Right lobe of liver (tissue), 4 donors: ENCODE measurements at regions not wholly inside any gene's neighbourhood (a gene's known extent, or its start where the extent isn't known, plus 50 kb on each side); places are given as distances from the start of the nearest gene placed in this dataset.

ENCODE experiments used
- CTCF ChIP-seq, 4 donors: fragments of 200-600 bp in 3 of 4; fragments of 450-650 bp in 1 of 4; IDR thresholded peaks; one replicate each; pipeline versions ENCODE4 v1.5.1 to v1.8.0; 2016 to 2022; ENCODE audit warnings: antibody characterized with exemption in 4 of 4, mild to moderate bottlenecking in 2 of 4
- POLR2A ChIP-seq: fragments of 450-650 bp; IDR thresholded peaks from one replicate; pipeline ENCODE4 v1.6.1; 2017; ENCODE audit warnings: antibody characterized with exemption, mild to moderate bottlenecking
- donor health status: DM: no; HTN: no; CAD: no.
- donor health status: DM: no; HTN: no; CAD: no.
- donor health status: DM: no; HTN: yes; CAD: no.

DNA sequence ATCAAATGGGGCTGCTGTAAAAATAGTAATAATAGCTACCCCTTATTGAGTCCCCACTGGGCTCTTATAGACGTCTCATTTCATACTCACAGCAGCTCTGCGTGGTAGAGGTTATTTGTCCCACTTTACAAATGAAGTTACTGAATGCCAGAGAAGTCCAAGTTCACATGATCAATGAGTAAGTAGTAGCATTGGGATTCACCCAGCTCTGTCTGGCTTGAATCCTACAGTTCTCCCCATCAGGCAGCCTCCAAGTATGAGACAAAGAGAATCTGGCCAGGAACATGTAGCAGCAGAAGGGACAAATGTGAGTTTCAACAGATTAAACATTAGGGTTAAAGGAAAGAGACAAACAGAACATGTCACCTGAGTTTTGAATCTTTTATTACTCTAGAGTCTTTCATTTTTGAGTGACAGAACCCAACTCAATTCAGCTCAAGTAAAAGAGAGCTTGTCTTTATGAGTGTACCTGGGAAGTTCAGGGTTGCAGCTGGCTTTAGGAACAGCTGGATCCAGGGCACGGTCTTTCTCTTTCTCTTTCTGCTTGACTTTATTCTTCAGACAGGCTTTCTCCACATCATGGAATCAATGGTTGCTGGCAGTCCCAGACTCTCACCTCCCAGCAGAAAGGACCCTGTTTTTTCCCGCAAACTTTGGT lies 64.1 kb upstream of the JDP2 start:
- TF ChIP-seq CTCF (IDR thresholded peaks at IDR 0.05) (no peak), POLR2A (no peak)
